H9 (cell line): ENCODE measurements at regions not wholly inside any gene's neighbourhood (a gene's known extent, or its start where the extent isn't known, plus 50 kb on each side); places are given as distances from the start of the nearest gene placed in this dataset.
A peak's percentile ranks its signal among the peaks of the same experiment; 100 is the strongest.

Source experiments
- DNase-seq: peaks from one replicate; pipeline ENCODE4 v3.0.0-alpha.2; 2017
- H2AFZ ChIP-seq: one replicate; pipeline ENCODE4 v1.6.1; 2013; ENCODE audit warnings: mild to moderate bottlenecking, low read length, control low read depth, moderate library complexity
- H2AK5ac ChIP-seq: 2 replicates; pipeline ENCODE4 v1.6.1; 2013; ENCODE audit warnings: low read length, control low read depth, mixed read lengths; ENCODE audit not compliant: insufficient read length
- H2BK120ac ChIP-seq: one replicate; pipeline ENCODE4 v1.6.1; 2013; ENCODE audit warnings: low read depth, mild to moderate bottlenecking, low read length, control low read depth, inconsistent platforms; ENCODE audit not compliant: poor library complexity, severe bottlenecking
- H2BK12ac ChIP-seq: 2 replicates; pipeline ENCODE4 v1.6.1; 2013; ENCODE audit warnings: low read length, control low read depth, mixed read lengths, low read depth; ENCODE audit not compliant: insufficient read length
- H2BK15ac ChIP-seq: 2 replicates; pipeline ENCODE4 v1.6.1; 2013; ENCODE audit warnings: low read depth, low read length, control low read depth
- H2BK20ac ChIP-seq: one replicate; pipeline ENCODE4 v1.6.1; 2013; ENCODE audit warnings: low read depth, mild to moderate bottlenecking, low read length, control low read depth, inconsistent platforms; ENCODE audit not compliant: poor library complexity, severe bottlenecking
- H2BK5ac ChIP-seq: 2 replicates; pipeline ENCODE4 v1.6.1; 2013; ENCODE audit warnings: low read length, control low read depth, mixed read lengths; ENCODE audit not compliant: insufficient read length
- H3K14ac ChIP-seq: 2 replicates; pipeline ENCODE4 v1.6.1; 2013; ENCODE audit warnings: low read length, control low read depth; ENCODE audit not compliant: insufficient read depth
- H3K18ac ChIP-seq: 2 replicates; pipeline ENCODE4 v1.6.1; 2013; ENCODE audit warnings: low read depth, mild to moderate bottlenecking, mixed read lengths, low read length, control low read depth; ENCODE audit not compliant: insufficient read length
- H3K23ac ChIP-seq: 2 replicates; pipeline ENCODE4 v1.6.1; 2013; ENCODE audit warnings: low read length, control low read depth, mixed read lengths, low read depth; ENCODE audit not compliant: insufficient read length
- H3K23me2 ChIP-seq: 2 replicates; pipeline ENCODE4 v1.6.1; 2013; ENCODE audit warnings: low read depth, mild to moderate bottlenecking, mixed read lengths, low read length, control low read depth; ENCODE audit not compliant: insufficient read length, poor library complexity, severe bottlenecking
- H3K27ac ChIP-seq: 2 replicates; pipeline ENCODE4 v1.5.1; 2013; ENCODE audit warnings: low read length, control low read depth, mixed read lengths, low read depth; ENCODE audit not compliant: insufficient read length
- H3K27me3 ChIP-seq: 2 replicates; pipeline ENCODE4 v1.6.1; 2013; ENCODE audit warnings: low read length, control low read depth, inconsistent platforms; ENCODE audit not compliant: insufficient read depth
- H3K4ac ChIP-seq: 2 replicates; pipeline ENCODE4 v1.6.1; 2013; ENCODE audit warnings: low read depth, mild to moderate bottlenecking, control low read depth, inconsistent platforms, low read length, moderate library complexity
- H3K4me1 ChIP-seq: 2 replicates; pipeline ENCODE4 v1.6.1; 2013; ENCODE audit warnings: low read length, control low read depth, inconsistent platforms; ENCODE audit not compliant: insufficient read depth
- H3K4me2 ChIP-seq: 2 replicates; pipeline ENCODE4 v1.6.1; 2013; ENCODE audit warnings: low read length, control low read depth, mixed read lengths; ENCODE audit not compliant: insufficient read length, insufficient read depth
- H3K56ac ChIP-seq: 2 replicates; pipeline ENCODE4 v1.6.1; 2013; ENCODE audit warnings: low read depth, mild to moderate bottlenecking, mixed read lengths, low read length, control low read depth; ENCODE audit not compliant: insufficient read length
- H3K79me1 ChIP-seq: 2 replicates; pipeline ENCODE4 v1.6.1; 2013; ENCODE audit warnings: low read depth, mild to moderate bottlenecking, moderate library complexity, low read length, control low read depth, inconsistent platforms; ENCODE audit not compliant: insufficient read depth, poor library complexity, severe bottlenecking
- H3K79me2 ChIP-seq: 2 replicates; pipeline ENCODE4 v1.6.1; 2013; ENCODE audit warnings: low read length, control low read depth, inconsistent platforms; ENCODE audit not compliant: insufficient read depth
- H3K9ac ChIP-seq: 2 replicates; pipeline ENCODE4 v1.6.1; 2013; ENCODE audit warnings: low read length, control low read depth, mixed read lengths; ENCODE audit not compliant: insufficient read length; ENCODE audit errors: extremely low read depth
- H3K9me3 ChIP-seq: one replicate; pipeline ENCODE4 v1.6.1; 2013; ENCODE audit warnings: low read depth, low read length, inconsistent platforms; ENCODE audit not compliant: control insufficient read depth
- H3T11ph ChIP-seq: one replicate; pipeline ENCODE4 v1.6.1; 2013; ENCODE audit warnings: mild to moderate bottlenecking, low read length, control low read depth, inconsistent platforms
- H4K20me1 ChIP-seq: one replicate; pipeline ENCODE4 v1.6.1; 2013; ENCODE audit not compliant: control insufficient read depth, insufficient read length, insufficient read depth
- H4K5ac ChIP-seq: 2 replicates; pipeline ENCODE4 v1.6.1; 2013; ENCODE audit warnings: low read depth, mild to moderate bottlenecking, mixed read lengths, low read length, control low read depth; ENCODE audit not compliant: insufficient read length
- H4K8ac ChIP-seq: replicated peaks from 2 replicates; pipeline ENCODE4 v1.6.1; 2013; ENCODE audit warnings: low read length, control low read depth, mixed read lengths, low read depth; ENCODE audit not compliant: insufficient read length
- H4K91ac ChIP-seq: 2 replicates; pipeline ENCODE4 v1.6.1; 2013; ENCODE audit warnings: low read depth, mild to moderate bottlenecking, moderate library complexity, mixed read lengths, low read length, control low read depth; ENCODE audit not compliant: insufficient read length
- H3K27ac Mint-ChIP-seq, 3 experiments: 2 replicates in 2 of 3; 3 replicates in 1 of 3; pipeline ENCODE4 v1.8.0; 2020 to 2021; ENCODE audit warnings: mixed read lengths in 3 of 3, mild to moderate bottlenecking in 1 of 3, moderate library complexity in 1 of 3
- H3K27me3 Mint-ChIP-seq: 2 replicates; pipeline ENCODE4 v1.8.0; 2021; ENCODE audit warnings: low read depth, mild to moderate bottlenecking, moderate library complexity, mixed read lengths
- H3K36me3 Mint-ChIP-seq, 3 experiments: 2 replicates in 2 of 3; 3 replicates in 1 of 3; pipeline ENCODE4 v1.8.0; 2020 to 2021; ENCODE audit warnings: low read depth in 3 of 3, mixed read lengths in 3 of 3; ENCODE audit not compliant: insufficient read depth in 1 of 3
- H3K4me1 Mint-ChIP-seq, 2 experiments: 2 replicates each; pipeline ENCODE4 v1.8.0; 2020; ENCODE audit warnings: mixed read lengths in 2 of 2
- H3K4me3 Mint-ChIP-seq, 2 experiments: 2 replicates in 1 of 2; 3 replicates in 1 of 2; pipeline ENCODE4 v1.8.0; 2020 to 2021; ENCODE audit warnings: mild to moderate bottlenecking in 2 of 2, mixed read lengths in 2 of 2, moderate library complexity in 1 of 2
- H3K9me3 Mint-ChIP-seq, 2 experiments: 2 replicates in 1 of 2; 3 replicates in 1 of 2; pipeline ENCODE4 v1.8.0; 2020; ENCODE audit warnings: mild to moderate bottlenecking in 2 of 2, mixed read lengths in 2 of 2, moderate library complexity in 1 of 2
- CTCF ChIP-seq: fragments of 200-600 bp; sonication (generic); conservative IDR thresholded peaks from 3 replicates; pipeline ENCODE4 v1.8.0; 2021; ENCODE audit warnings: antibody characterized with exemption, mild to moderate bottlenecking
- WGBS: extraction: QIAGEN DNeasy Blood & Tissue Kit; methylation state at CpG from one replicate; pipeline ENCODE4 v1.1.7; 2013; ENCODE audit warnings: missing lambda C conversion rate, low lambda C conversion rate, mixed read lengths; ENCODE audit not compliant: insufficient read length; ENCODE audit errors: extremely low coverage; 5-methylcytosine and 5-hydroxymethylcytosine counted together

- Histone ChIP-seq H4K20me1 (no peaks in the 10 kb centered on the region), H3K9ac (no peak overlapping the region), H3K27ac (peak overlapping the region; percentile 63), H2BK12ac (no peak overlapping the region), H3K27me3 (no peaks in the 10 kb centered on the region), H3K23ac (no peak overlapping the region), H3K18ac (no peak overlapping the region), H2BK5ac (no peak overlapping the region), H4K8ac (no peak overlapping the region), H3K4me2 (peak overlapping the region; percentile 50), H4K91ac (no peak overlapping the region), H3K14ac (no peak overlapping the region), H2AFZ (no peak overlapping the region), H3T11ph (no peak overlapping the region), H2AK5ac (no peak overlapping the region), H2BK15ac (no peak overlapping the region), H3K4me1 (no peaks in the 10 kb centered on the region; the same call in 1 of the 2 replicates), H3K56ac (no peak overlapping the region), H4K5ac (no peak overlapping the region), H3K9me3 (peaks cover 4% of the 10 kb centered on the region), H3K79me2 (no peaks in the 10 kb centered on the region), H2BK120ac (no peak overlapping the region), H2BK20ac (no peak overlapping the region), H3K79me1 (no peaks in the 10 kb centered on the region), H3K4ac (no peak overlapping the region), H3K23me2 (no peaks in the 10 kb centered on the region)
- peak overlapping the region in 2 of 3 experiments; percentile 30 to 59; a peak in 3 of 7 replicates for H3K27ac Mint-ChIP-seq
- no peak for TF ChIP-seq CTCF
- no peak for DNase-seq
- no CpG with 5 or more reads among the region's 1 CpG for WGBS
- H3K4me3 Mint-ChIP-seq = no peak overlapping the region; a peak in 1 of 5 replicates
- H3K36me3 Mint-ChIP-seq = peaks cover 6 to 7% (median 7%) of the 10 kb centered on the region in 3 experiments; a peak in 6 of 7 replicates
- peaks cover 2% of the 10 kb centered on the region in 2 experiments; a peak in 4 of 5 replicates for H3K9me3 Mint-ChIP-seq
- peaks cover 27 to 30% of the 10 kb centered on the region in 2 experiments for H3K4me1 Mint-ChIP-seq
- no peaks in the 10 kb centered on the region for H3K27me3 Mint-ChIP-seq
Observed at GRCh38 chrX:94216738-94217137, 542.7 kb downstream of the FAM133A start.
